Jurkat, Clone E6-1 (cell line): ENCODE measurements at regions not wholly inside any gene's neighbourhood (a gene's known extent, or its start where the extent isn't known, plus 50 kb on each side); places are given as distances from the start of the nearest gene placed in this dataset.
A peak's percentile ranks its signal among the peaks of the same experiment; 100 is the strongest.

Experiments
- DNase-seq: peaks from one replicate; pipeline ENCODE4 v3.0.0-alpha.2; 2011; ENCODE audit warnings: low read depth, low spot score
- H3K4me3 ChIP-seq: 2 replicates; pipeline ENCODE4 v1.5.1; 2011; ENCODE audit warnings: mild to moderate bottlenecking, low read length, control low read depth, moderate library complexity

DNA sequence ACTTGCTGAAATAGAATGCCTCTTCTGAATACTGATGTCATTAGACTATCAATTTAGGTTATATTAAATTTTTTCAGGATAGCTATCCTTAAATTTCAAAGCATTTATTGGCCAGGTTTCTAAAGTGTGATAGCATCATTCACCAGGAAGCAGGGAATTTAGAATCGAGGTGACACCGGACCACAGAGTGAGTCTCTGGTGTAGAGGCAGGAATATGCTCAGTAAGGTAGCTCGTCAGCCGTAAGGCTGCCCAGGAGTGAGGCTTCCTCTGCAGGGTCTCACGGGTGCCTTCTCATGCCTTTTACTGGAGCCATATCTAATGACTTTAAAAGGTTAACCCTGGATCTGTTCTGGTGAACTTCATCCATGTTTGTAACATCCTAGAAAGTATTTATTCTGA, 170.8 kb upstream of the KLF14 start:
- DNase-seq: no peak
- H3K4me3 ChIP-seq: no peak overlapping the region

DNA sequence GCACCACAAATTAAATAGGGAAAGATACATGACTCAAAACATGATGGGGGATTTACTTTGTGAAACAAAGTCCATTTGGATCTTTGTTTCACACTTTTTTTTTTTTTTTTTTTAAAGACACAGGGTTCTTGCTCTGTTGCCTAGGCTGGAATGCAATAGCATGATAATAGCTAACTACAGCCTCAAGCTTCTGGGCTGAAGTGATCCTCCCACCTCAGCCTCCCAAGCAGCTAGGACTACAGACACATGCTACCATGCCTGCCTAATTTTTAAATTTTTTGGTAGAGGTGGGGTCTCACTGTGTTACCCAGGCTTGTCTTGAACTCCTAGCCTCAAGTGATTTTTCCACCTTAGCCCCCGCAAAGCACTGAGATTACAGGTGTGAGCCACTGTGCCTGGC, 172.6 kb upstream of the KLF14 start:
- no peak for DNase-seq
- no peak overlapping the region for H3K4me3 ChIP-seq

DNA sequence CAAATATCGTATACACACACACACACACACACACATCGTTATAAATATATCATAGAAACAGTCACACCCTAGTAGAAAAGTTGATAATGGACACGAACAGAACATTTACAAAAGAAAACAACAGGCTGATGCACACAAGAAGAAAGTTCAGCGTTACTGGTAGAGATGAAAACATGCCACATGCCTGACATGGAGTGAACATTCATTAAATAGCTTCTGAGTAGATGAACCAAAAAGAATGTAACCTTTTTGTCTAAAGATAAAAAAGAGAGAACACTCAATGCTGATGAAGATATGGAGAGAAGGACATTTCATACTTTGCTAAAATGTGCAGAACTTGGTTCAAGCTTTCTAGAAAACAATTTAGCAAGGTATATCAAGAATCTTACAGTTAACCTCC, 173.4 kb upstream of the KLF14 start:
- H3K4me3 ChIP-seq: no peak overlapping the region
- no peak for DNase-seq

DNA sequence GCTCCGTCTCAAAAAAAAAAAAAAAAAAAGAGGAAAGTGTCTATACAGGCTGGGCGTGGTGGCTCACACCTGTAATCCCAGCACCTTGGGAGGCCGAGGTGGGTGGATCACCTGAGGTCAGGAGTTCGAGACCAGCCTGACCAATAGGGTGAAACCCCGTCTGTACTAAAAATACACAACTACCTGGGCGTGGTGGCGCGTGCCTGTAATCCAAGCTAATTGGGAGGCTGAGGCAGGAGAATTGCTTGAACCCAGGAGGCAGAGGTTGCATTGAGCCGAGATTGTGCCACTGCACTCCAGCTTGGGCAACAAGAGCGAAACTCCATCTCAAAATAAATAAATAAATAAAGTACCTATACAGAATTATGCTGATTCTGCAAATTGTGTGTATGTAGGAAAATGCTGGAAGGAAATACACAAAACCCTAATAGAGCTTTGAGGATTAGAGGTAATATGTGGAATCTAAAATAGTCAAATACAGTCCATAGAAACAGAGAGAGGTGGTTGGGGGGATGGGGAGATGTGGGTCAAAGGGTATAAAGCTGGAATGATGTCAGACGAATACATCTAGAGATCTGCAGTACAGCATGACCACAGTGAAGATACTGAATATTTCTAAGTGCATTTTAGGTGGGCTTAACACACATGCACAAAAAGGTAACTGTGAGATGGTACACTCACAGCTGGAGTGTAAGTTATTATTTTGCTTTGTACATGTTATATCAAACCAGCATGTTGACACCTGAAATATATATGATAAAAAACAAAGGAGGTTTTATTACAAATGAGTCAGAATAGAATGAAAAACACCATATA, 174.5 kb upstream of the KLF14 start:
- H3K4me3 ChIP-seq: no peak overlapping the region
- DNase-seq: no peak

DNA sequence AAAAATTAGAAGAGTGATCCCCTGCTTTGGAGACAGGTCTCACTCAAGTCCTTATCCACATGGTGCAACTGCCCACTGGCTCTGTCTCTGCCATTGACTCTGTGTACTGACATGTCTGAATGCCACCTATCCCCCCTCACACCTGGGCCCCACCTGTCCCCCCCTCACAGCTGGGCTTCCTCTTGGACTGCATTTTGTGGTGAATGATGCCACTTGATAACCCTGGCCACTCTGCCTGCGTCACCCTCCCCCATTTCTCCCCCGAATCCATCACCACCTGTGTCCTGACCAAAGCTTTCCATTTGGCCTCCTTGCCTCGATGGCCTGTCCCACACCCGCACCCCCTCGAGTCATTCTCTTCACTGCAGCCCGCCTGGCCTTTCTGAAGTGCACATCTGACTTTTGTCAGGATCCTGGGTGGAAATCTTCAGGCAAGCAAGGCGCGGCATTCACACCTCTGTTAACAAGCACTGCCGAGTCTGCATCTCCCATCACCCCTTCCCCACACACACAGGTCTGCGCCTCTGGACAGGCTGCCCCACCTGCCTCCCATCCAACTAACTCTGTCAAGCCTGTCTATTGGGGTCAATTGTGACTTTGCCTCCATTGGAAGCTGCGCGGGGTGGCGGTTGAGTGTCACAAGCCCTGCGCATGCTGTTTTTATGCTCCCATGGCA, 175.3 kb upstream of the KLF14 start:
- DNase-seq: no peak
- H3K4me3 ChIP-seq: no peak overlapping the region

- no peak for DNase-seq
- no peak overlapping the region for H3K4me3 ChIP-seq
Observed at GRCh38 chr7:130909881-130910672, 176.1 kb upstream of the KLF14 start.

DNA sequence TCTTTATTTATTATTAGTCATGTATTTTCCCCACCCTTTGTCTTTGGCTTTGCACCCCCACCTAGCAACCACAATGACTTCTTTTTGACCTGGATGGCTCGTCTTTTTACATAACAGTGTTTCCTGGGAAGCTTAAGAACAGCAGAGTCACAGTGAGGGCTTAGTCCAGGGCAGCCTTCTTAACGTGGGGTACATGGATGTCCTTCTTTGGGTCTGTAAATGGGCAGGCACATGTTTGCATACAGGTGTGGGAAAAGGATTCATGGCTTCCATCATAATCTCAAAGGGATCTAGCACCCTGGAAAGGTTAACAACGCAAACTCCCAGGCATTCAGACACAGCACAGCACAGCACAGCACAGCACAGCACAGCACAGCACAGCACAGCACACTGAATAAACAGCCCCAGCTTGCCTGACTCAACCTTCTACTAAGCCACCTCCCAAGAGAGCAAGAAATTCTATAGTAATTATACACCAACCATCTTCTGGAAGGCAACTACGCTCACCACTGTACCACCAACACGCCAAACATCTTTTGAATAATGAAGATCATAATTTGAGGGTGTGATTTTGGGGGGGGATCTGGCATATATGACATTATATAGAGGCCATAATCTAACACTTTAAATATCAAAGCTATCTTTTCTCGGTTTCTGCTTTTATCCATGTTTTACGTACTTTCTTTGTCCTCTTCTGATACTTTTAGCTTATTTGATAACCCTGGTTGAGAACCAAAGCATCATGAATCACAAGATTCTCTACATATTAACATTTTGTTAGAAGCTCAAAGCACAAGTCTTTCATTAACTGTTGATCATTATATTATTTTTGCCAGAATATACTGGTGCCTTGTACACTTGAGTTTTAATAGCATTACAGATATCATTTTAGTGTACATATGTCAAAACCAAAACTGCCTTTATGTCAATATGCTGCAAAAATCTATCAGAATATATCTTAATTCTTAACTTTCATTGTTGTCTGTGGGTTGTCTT, 177.2 kb upstream of the KLF14 start:
- H3K4me3 ChIP-seq: no peak overlapping the region
- no peak for DNase-seq

DNA sequence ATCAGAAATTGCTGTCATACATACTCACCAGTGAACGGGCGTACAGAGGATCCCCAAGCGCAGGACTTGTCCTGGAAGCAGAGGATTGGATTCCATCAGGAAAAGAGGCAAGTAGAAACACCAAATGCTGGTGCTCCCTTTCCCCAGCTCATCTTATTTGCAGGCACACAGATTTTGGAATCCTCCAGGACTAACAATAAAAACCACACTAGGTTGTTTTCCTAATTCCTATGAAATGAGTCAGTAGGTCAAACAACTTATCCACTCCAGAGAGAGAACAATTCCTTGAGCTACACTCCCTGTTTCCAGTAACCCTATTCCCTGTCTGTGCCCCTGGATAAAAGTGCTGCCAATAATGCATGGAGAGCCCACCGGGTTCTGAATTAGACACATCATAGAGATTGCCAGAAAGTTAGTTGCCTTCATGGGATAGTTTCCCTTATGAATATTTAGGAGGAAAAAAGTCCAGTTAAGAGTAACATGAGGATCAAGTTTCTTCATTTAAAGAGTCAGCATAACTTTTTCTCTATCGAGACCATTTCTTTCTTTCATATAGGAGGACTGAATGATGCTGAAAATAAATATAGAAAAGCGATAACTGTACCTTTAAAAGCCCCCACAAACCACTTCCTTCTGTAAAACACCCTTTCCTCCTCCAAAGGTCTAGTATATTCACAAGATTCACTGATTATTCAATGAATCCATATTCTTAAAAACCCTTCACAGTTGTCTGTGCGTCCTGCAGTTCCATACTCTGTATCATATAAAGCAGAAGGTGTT, 178.3 kb upstream of the KLF14 start:
- DNase-seq: peak; percentile 45
- H3K4me3 ChIP-seq: peak overlapping the region; percentile 73

DNA sequence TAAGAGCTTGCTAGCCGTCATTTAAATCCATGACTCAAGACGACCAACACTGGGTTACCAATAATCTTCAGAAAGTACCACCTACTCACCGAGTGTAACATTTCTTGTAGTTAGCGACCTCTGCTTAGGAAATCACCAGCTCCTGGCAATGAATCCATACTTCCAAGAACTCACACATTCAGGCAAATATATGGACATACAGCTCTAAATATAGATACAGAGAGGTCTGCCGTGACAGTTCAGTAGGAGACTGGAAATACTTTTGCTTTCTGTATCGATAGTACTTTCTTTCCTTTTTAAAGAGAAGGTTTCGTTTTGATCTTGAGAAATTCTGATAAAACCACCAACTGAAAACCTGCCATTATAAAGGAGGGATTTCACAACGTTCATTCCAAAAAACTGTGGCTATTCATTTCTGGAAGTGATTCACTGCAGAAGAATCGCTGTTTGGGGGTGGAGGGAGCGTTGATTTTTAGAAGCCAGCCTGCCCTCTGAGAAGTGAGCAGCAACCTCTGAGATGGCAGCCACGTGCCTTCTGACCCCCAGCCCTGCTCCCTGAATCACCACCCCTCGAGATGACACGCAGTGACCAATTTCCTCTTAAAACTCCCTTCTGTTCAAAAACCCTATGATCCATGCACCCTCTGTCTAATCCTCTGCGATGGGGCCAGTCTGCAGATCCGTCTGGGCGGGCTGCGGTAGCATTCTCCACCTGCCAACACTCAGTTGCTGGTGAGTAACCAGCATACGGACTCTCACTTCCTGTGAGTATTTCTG, 179.0 kb upstream of the KLF14 start:
- peak; percentile 85 for DNase-seq

GRCh38 chr7:130913639-130914553, 179.9 kb upstream of the KLF14 start:
- H3K4me3 ChIP-seq: peak overlapping the region; percentile 73
- no peak for DNase-seq

More for the DNA sequence above, 179.0 kb upstream of the KLF14 start:
- H3K4me3 ChIP-seq: peak overlapping the region; percentile 73

GRCh38 chr7:130914554-130915294, 180.7 kb upstream of the KLF14 start:
- H3K4me3 ChIP-seq: no peak overlapping the region
- DNase-seq: no peak

- DNase-seq: no peak
- H3K4me3 ChIP-seq: no peak overlapping the region
Observed at GRCh38 chr7:130917669-130918128, 183.7 kb upstream of the KLF14 start.

DNA sequence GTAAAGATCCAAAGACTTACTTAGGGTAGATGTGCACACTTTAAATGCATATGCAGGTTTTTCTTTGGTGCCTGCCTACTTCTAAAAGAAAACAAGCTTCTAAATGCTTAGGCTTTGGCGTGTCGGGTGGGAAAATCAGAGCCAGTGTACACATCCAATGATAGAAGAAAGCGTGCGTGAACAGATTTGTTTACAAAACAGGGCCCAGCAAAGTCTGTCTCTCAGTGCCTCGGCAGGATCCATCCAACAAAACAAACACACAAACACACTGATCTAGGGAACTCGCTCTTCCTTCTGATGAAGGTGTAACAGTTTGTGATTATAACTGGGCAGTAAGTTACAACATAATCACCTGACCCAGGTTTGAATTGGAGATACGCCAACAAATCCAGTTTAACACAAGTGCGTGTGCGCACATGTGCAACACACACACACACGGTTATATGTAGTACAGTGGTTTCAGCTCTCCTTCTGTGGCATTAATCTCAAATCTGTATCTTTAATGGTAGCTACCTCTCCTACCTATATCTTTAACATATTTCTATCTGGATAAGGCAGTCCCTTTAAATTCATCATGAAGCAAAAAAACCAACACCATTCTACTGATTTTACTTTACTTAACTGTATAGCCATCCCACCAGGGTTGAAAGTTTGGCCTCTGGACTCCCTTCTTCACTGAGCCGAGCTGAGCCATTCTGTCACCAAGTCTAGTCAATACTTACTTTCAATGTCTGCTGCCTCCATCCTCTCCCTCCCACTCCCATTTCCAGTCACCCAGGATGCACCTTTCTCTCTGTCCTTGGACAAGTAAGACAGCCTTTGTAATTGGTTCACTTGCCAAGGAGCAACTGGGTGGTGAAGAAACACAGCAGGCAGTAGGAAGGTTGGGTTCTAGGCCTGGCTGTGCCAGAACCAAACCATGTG, 184.4 kb upstream of the KLF14 start:
- no peak for DNase-seq
- no peak overlapping the region for H3K4me3 ChIP-seq

DNA sequence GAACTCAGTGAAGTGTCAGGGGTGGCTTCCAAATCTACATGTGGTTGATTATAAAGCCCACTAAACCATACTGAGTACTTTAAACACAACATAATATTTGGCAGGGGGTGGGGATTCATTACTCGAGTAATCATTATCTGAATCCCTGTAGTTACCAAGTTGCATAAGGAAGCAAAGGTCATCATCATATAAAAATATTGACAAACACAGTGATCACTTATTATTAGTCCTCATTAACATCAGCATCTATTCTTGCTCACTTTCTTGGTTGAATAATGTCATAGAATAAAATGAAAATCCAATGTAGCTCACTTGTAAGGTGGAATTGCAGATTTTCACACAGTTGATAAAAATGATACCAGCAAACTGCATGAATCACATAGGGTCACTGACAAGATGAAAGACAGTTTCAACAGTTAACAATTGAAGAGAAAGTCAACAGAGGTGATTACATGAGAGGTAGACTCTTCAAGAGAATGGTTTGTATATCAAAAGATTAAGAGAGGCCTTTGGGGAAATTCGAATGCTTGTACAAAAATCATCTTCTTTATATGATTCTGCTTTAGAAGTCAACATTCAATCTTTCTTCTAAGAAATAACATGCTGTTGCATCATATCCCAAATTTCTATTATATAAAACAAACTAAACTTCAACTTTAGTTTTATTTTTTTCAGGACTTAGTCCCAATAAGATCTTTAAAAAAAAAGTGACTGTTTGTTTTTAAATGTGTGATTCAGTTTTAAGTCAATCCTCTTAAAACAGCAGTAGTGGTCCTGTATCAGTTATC, 185.5 kb upstream of the KLF14 start:
- no peak for DNase-seq
- H3K4me3 ChIP-seq: no peak overlapping the region
